PC-9 (cell line): ENCODE measurements at regions not wholly inside any gene's neighbourhood (a gene's known extent, or its start where the extent isn't known, plus 50 kb on each side); places are given as distances from the start of the nearest gene placed in this dataset.
A peak's percentile ranks its signal among the peaks of the same experiment; 100 is the strongest.

Experiments
- BruUV-seq: library from RNA; stranded (reverse); fragments of 400-500 nt; replicated peaks from 2 replicates; lab custom pipeline; 2021; lab: Mats Ljungman, UMichigan
- CTCF ChIA-PET: fragments of 300-600 bp; sonication (Branson Sonifier 250); formaldehyde crosslinking; loops from one replicate; lab custom pipeline; 2022; ENCODE audit warnings: antibody characterized with exemption; lab: Charles Lee
- POLR2A ChIA-PET: fragments of 300-600 bp; sonication (Branson Sonifier 250); formaldehyde crosslinking; loops from one replicate; lab custom pipeline; 2022; ENCODE audit warnings: antibody characterized with exemption; ENCODE audit not compliant: unreplicated experiment; lab: Charles Lee
- DNase-seq, 2 experiments: peaks; one replicate each; pipeline versions ENCODE4 v3.0.0 to v3.0.0-alpha.2; 2015 to 2022; ENCODE audit warnings: mixed read lengths in 1 of 2
- H2AFZ ChIP-seq: fragments of 200-600 bp; sonication (generic); 2 replicates; pipeline ENCODE4 v1.8.1; 2017; ENCODE audit warnings: antibody characterized with exemption
- H3F3A ChIP-seq: fragments of 200-600 bp; sonication (generic); 2 replicates; pipeline ENCODE4 v1.8.1; 2017; ENCODE audit warnings: antibody characterized with exemption, mild to moderate bottlenecking, low read depth; ENCODE audit not compliant: insufficient read depth
- H3K27ac ChIP-seq: fragments of 200-600 bp; sonication (generic); 2 replicates; pipeline ENCODE4 v1.6.1; 2016; ENCODE audit warnings: mixed run types
- H3K27me3 ChIP-seq: fragments of 200-600 bp; sonication (generic); 2 replicates; pipeline ENCODE4 v1.6.1; 2016; ENCODE audit warnings: low read depth, mixed run types; ENCODE audit not compliant: insufficient read depth
- H3K36me3 ChIP-seq: fragments of 200-600 bp; sonication (generic); 2 replicates; pipeline ENCODE4 v1.6.1; 2016; ENCODE audit warnings: low read depth, mixed run types
- H3K4me1 ChIP-seq: fragments of 200-600 bp; sonication (generic); replicated peaks from 2 replicates; pipeline ENCODE4 v1.6.1; 2016; ENCODE audit warnings: mixed run types; ENCODE audit not compliant: insufficient read depth
- H3K4me2 ChIP-seq: fragments of 200-600 bp; sonication (generic); 2 replicates; pipeline ENCODE4 v1.6.1; 2017; ENCODE audit warnings: mixed run types
- H3K4me3 ChIP-seq: fragments of 200-600 bp; sonication (generic); 2 replicates; pipeline ENCODE4 v1.6.1; 2016; ENCODE audit warnings: mixed run types
- H3K79me2 ChIP-seq: fragments of 200-600 bp; sonication (generic); 2 replicates; pipeline ENCODE4 v1.6.1; 2017; ENCODE audit warnings: low read depth, mixed run types
- H3K9me2 ChIP-seq: fragments of 200-600 bp; sonication (generic); 2 replicates; pipeline ENCODE4 v1.8.1; 2017; ENCODE audit warnings: mild to moderate bottlenecking; ENCODE audit not compliant: insufficient read depth
- H3K9me3 ChIP-seq: fragments of 200-600 bp; sonication (generic); 2 replicates; pipeline ENCODE4 v1.8.1; 2016; ENCODE audit warnings: low read depth; ENCODE audit not compliant: insufficient read depth
- H4K20me1 ChIP-seq: fragments of 200-600 bp; sonication (generic); 2 replicates; pipeline ENCODE4 v1.8.1; 2017; ENCODE audit not compliant: insufficient read depth
- EZH2 ChIP-seq: fragments of 200-600 bp; sonication (generic); IDR thresholded peaks from 2 replicates; pipeline ENCODE4 v1.8.0; 2017; ENCODE audit warnings: antibody characterized with exemption, low read depth
- intact Hi-C: fragments of 100-400 bp; cut with micrococcal nuclease; formaldehyde crosslinking; loops from one replicate; pipeline ENCODE4 v1.10.0; 2022; ENCODE audit not compliant: unreplicated experiment
- TF ChIP-seq, protein P1 (sequence below): fragments of 200-600 bp; sonication (generic); conservative IDR thresholded peaks from 2 replicates; pipeline ENCODE4 v1.6.1; 2017; ENCODE audit warnings: mixed run types, antibody characterized with exemption, mild to moderate bottlenecking, moderate library complexity

DNA sequence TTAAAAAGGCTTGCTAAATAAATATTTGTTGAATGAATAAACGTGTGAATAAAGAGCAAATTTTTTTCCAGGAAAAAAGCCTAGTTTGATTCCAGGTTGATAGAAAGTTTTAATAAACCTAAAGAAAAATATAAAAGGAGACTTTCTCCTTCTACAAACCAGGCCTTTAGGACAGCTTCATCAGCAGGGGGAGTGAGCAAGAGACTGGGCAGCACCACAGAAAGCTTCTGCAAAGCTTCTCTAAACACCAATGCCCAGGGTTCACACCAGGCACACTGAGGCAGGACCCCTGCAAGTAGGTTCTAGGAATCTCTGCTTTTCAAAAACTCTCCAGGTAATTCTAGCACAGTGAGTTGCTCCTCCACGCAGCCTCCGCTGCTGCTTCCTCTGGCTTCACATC, 66.4 kb upstream of the SEC61G start:
- BruUV-seq: no TSS peak

DNA sequence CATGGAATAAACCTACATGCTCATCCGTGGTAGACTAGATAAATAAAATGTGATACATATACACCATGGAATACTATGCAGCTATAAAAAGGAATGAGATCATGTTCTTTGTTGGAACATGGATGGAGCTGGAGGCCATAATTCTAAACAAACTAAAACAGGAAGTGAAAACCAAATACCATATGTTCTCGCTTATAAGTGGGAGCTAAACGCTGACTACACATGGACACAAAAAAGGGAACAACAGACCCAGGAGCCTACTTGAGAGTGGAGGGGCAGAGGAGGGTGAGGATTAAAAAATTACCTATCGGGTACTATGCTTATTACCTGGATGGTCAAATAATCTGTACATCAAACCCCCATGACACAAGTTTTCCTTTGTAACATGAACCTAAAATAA, 68.7 kb upstream of the SEC61G start:
- intact Hi-C loops: no loop called here
- no peak for DNase-seq
- H3K4me3 ChIP-seq: no peak overlapping the region
- no peak for TF ChIP-seq EZH2
- TF ChIP-seq, protein P1, sequence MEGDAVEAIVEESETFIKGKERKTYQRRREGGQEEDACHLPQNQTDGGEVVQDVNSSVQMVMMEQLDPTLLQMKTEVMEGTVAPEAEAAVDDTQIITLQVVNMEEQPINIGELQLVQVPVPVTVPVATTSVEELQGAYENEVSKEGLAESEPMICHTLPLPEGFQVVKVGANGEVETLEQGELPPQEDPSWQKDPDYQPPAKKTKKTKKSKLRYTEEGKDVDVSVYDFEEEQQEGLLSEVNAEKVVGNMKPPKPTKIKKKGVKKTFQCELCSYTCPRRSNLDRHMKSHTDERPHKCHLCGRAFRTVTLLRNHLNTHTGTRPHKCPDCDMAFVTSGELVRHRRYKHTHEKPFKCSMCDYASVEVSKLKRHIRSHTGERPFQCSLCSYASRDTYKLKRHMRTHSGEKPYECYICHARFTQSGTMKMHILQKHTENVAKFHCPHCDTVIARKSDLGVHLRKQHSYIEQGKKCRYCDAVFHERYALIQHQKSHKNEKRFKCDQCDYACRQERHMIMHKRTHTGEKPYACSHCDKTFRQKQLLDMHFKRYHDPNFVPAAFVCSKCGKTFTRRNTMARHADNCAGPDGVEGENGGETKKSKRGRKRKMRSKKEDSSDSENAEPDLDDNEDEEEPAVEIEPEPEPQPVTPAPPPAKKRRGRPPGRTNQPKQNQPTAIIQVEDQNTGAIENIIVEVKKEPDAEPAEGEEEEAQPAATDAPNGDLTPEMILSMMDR: no peak
- H3F3A ChIP-seq: peaks cover 51% of the 10 kb centered on the region
- ChIA-PET CTCF (no interaction called here), POLR2A (no interaction called here)
- no peak overlapping the region for H3K27ac ChIP-seq
- H3K9me2 ChIP-seq: no peaks in the 10 kb centered on the region
- no peak overlapping the region for H2AFZ ChIP-seq
- peaks cover 72% of the 10 kb centered on the region for H3K4me1 ChIP-seq
- no peaks in the 10 kb centered on the region for H4K20me1 ChIP-seq
- no TSS peak for BruUV-seq
- H3K36me3 ChIP-seq: peaks cover 33% of the 10 kb centered on the region
- H3K4me2 ChIP-seq: no peak overlapping the region
- H3K9me3 ChIP-seq: peaks cover 49% of the 10 kb centered on the region
- H3K79me2 ChIP-seq: no peaks in the 10 kb centered on the region
- no peaks in the 10 kb centered on the region for H3K27me3 ChIP-seq

More for the DNA sequence above, 66.4 kb upstream of the SEC61G start:
- H3F3A ChIP-seq: peaks cover 29% of the 10 kb centered on the region
- H3K79me2 ChIP-seq: no peaks in the 10 kb centered on the region
- H3K27me3 ChIP-seq: no peaks in the 10 kb centered on the region
- peak overlapping the region; percentile 15; the same call in 1 of the 2 replicates for H2AFZ ChIP-seq
- peaks cover 33% of the 10 kb centered on the region for H3K36me3 ChIP-seq
- no peak for DNase-seq
- peaks cover 50% of the 10 kb centered on the region for H3K9me3 ChIP-seq
- peaks cover 50% of the 10 kb centered on the region for H3K4me1 ChIP-seq
- intact Hi-C loops: no loop called here
- H3K9me2 ChIP-seq: no peaks in the 10 kb centered on the region
- peak overlapping the region; percentile 7 for H3K4me2 ChIP-seq
- CTCF ChIA-PET: no interaction called here
- H4K20me1 ChIP-seq: no peaks in the 10 kb centered on the region
- no peak for TF ChIP-seq EZH2
- TF ChIP-seq, protein P1: no peak
- peak overlapping the region; percentile 2; the same call in 1 of the 2 replicates for H3K27ac ChIP-seq
- no peak overlapping the region for H3K4me3 ChIP-seq
- POLR2A ChIA-PET: no interaction called here

DNA sequence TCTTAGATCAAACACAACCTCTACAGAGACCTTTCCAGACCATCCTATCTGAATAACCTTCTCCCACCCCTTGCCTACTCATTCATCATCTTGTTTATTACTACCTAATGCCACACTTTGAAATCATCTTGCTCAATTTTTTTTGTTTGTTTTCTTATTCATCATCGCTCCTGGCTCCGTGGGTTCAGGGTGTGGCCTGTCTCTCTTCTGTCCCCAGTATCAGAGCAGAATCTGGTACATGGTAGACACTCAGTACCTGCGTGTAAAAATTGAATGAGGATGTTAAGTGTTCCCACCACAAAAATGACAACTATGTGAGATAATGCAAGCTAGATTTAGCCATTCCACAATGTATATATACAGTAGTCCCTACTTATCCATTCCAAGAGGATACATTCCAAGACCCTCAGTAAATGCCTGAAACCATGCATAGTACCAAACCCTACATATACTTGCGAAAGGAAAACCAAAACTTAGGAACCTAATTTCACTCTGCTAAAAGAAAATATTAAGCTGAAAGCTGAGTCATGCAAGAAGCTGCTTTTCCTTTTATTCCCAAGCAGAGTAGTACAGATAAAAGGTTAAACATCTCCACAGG, 72.1 kb upstream of the SEC61G start:
- POLR2A ChIA-PET: interaction anchor here (0.5 to 1.4 kb wide), 11 partner anchors 24 to 302 kb away, joined by 3 to 14 read pairs (median 5); partner anchors contain the start of gene SEC61G
- CTCF ChIA-PET: interaction anchor here (0.6 to 1.5 kb wide), 3 partner anchors 42 to 1261 kb away, joined by 3 to 10 read pairs (median 3); partner anchors contain the start of gene PHKG1
- TF ChIP-seq, protein P1: peak; percentile 23; the same call in 1 of the 2 replicates
- no peak for TF ChIP-seq EZH2

More for the DNA sequence above, 72.1 kb upstream of the SEC61G start:
- intact Hi-C loops: loop anchor here (1.0 to 2.0 kb wide), 10 partner anchors 43 to 726 kb away; no protein-coding TSS in a partner anchor
- Histone ChIP-seq H3F3A (peaks cover 45% of the 10 kb centered on the region), H3K27me3 (no peaks in the 10 kb centered on the region), H3K9me2 (no peaks in the 10 kb centered on the region), H3K36me3 (peaks cover 33% of the 10 kb centered on the region), H3K4me1 (peaks cover 45% of the 10 kb centered on the region), H3K9me3 (peaks cover 36% of the 10 kb centered on the region), H2AFZ (peak overlapping the region; percentile 1; the same call in 1 of the 2 replicates), H3K79me2 (no peaks in the 10 kb centered on the region), H3K4me3 (peak overlapping the region; percentile 39), H3K27ac (peak overlapping the region; percentile 94), H3K4me2 (peak overlapping the region; percentile 75), H4K20me1 (no peaks in the 10 kb centered on the region)
- peak; percentile 77 to 100 for DNase-seq
- TSS peak; percentile 88 for BruUV-seq
